GM23248 (cell line): ENCODE measurements at regions not wholly inside any gene's neighbourhood (a gene's known extent, or its start where the extent isn't known, plus 50 kb on each side); places are given as distances from the start of the nearest gene placed in this dataset.

Experiments
- EZH2 ChIP-seq: fragments of 200-600 bp; sonication (generic); IDR thresholded peaks from 2 replicates; pipeline ENCODE4 v1.6.1; 2018; ENCODE audit warnings: antibody characterized with exemption, mild to moderate bottlenecking; ENCODE audit not compliant: insufficient read depth, poor library complexity, severe bottlenecking
- EZH2phosphoT487 ChIP-seq: fragments of 200-600 bp; sonication (generic); IDR thresholded peaks from 2 replicates; pipeline ENCODE4 v1.6.1; 2018; ENCODE audit warnings: antibody characterized with exemption, moderate library complexity, mild to moderate bottlenecking, low read depth; ENCODE audit not compliant: insufficient read depth

- TF ChIP-seq EZH2 (no peak), EZH2phosphoT487 (no peak)
Observed at GRCh38 chr5:11985993-11986392, 81.7 kb upstream of the CTNND2 start.
